ENCODE measurements at regions not wholly inside any gene's neighbourhood (a gene's known extent, or its start where the extent isn't known, plus 50 kb on each side); places are given as distances from the start of the nearest gene placed in this dataset.

GRCh38 chr2:181116261-181116660 lies 135.9 kb downstream of the UBE2E3 start:
- Histone ChIP-seq H2BK15ac (ENCODE audit: low read depth, low read length) (no peak overlapping the region), H2BK20ac (ENCODE audit: low read depth, low read length) (no peak overlapping the region), H3K4me3 (ENCODE audit: insufficient read depth, low read depth, low read length) (no peak overlapping the region), H4K20me1 (ENCODE audit: insufficient read depth, low read length) (no peaks in the 10 kb centered on the region), H3K27me3 (ENCODE audit: control insufficient read depth, insufficient read depth, low read length) (no peaks in the 10 kb centered on the region), H3K4ac (ENCODE audit: low read depth, low read length) (no peak overlapping the region), H2AFZ (replicated peaks; ENCODE audit: low read length, poor library complexity) (no peak overlapping the region), H2BK5ac (ENCODE audit: low read depth, low read length, poor library complexity, severe bottlenecking) (no peak overlapping the region), H4K91ac (ENCODE audit: insufficient read depth, low read depth, low read length) (no peak overlapping the region), H3K23ac (ENCODE audit: low read depth, low read length) (no peak overlapping the region), H3K14ac (replicated peaks; ENCODE audit: low read depth, low read length) (no peak overlapping the region), H4K5ac (ENCODE audit: low read depth, low read length) (no peak overlapping the region), H3K36me3 (ENCODE audit: control insufficient read depth, insufficient read depth, low read length) (no peaks in the 10 kb centered on the region), H3K9me1 (ENCODE audit: insufficient read depth, low read length) (no peaks in the 10 kb centered on the region), H4K8ac (ENCODE audit: low read depth in 2 of 2, low read length in 2 of 2) (no peak overlapping the region), H2BK120ac (ENCODE audit: low read depth, low read length) (no peak overlapping the region), H3K18ac (ENCODE audit: low read depth, low read length) (no peak overlapping the region), H3K4me2 (ENCODE audit: low read depth, low read length) (no peak overlapping the region), H3K4me1 (ENCODE audit: control insufficient read depth, insufficient read depth, low read length) (no peaks in the 10 kb centered on the region), H3K27ac (ENCODE audit: insufficient read depth, low read length) (no peak overlapping the region), H2AK9ac (replicated peaks; ENCODE audit: low read depth, low read length, poor library complexity) (no peak overlapping the region), H3K56ac (ENCODE audit: extremely low read depth, insufficient read depth, low read length) (no peak overlapping the region), H3K9me3 (ENCODE audit: control insufficient read depth, insufficient read depth, low read length) (no peaks in the 10 kb centered on the region), H3K79me1 (ENCODE audit: low read depth in 1 of 2, low read length in 2 of 2) (no peaks in the 10 kb centered on the region), H2AK5ac (ENCODE audit: low read depth, low read length) (no peak overlapping the region), H3K9ac (ENCODE audit: low read depth, low read length) (no peak overlapping the region)
- CTCF ChIA-PET: no interaction called here
- BruUV-seq (replicated peaks): no TSS peak
- WGBS, 2 experiments (ENCODE audit: extremely low coverage in 2 of 2, insufficient read length in 1 of 2): no CpG with 5 or more reads among the region's 1 CpG
- in situ Hi-C loops (cut with MboI; ENCODE audit: low sequenced_read_pairs) (loop anchor here (10.0 to 25.0 kb wide), 2 partner anchors 339 to 996 kb away; partner anchors contain the start of gene ITGA4), dilution Hi-C loops (cut with HindIII; ENCODE audit: low sequenced_read_pairs, unreplicated experiment) (no loop called here), intact Hi-C loops (cut with micrococcal nuclease) (no loop called here)
- DNase-seq (no peak), ATAC-seq (ENCODE audit: low read depth) (no peak)
- TF ChIP-seq NFE2L2 (IDR thresholded peaks at IDR 0.05; ENCODE audit: low read depth, low read length): no peak
- no peak for TF ChIP-seq CHD1 (IDR thresholded peaks at IDR 0.05; ENCODE audit: low read depth, low read length)
- no peak for TF ChIP-seq FOS (IDR thresholded peaks at IDR 0.05; ENCODE audit: low read depth, low read length)
- TF ChIP-seq MAZ (IDR thresholded peaks at IDR 0.05; ENCODE audit: borderline replicate concordance, low read depth, low read length): no peak
- TF ChIP-seq RAD21 (IDR thresholded peaks at IDR 0.05; ENCODE audit: low read length): no peak
- no peak for TF ChIP-seq MXI1 (IDR thresholded peaks at IDR 0.05; ENCODE audit: borderline replicate concordance, low read depth, low read length)
- TF ChIP-seq MAFK (IDR thresholded peaks at IDR 0.05; ENCODE audit: low read depth, low read length): no peak
- no peak for TF ChIP-seq POLR2A (IDR thresholded peaks at IDR 0.05; ENCODE audit: low read depth, low read length)
- TF ChIP-seq USF2 (IDR thresholded peaks at IDR 0.05; ENCODE audit: low read depth, low read length): no peak
- TF ChIP-seq SMC3 (IDR thresholded peaks at IDR 0.05; ENCODE audit: low read depth, low read length): no peak
- no peak for TF ChIP-seq RFX5 (IDR thresholded peaks at IDR 0.05; ENCODE audit: low read depth, low read length)
- POLR2A ChIA-PET (ENCODE audit: unreplicated experiment): no interaction called here
